ENCODE measurements at regions not wholly inside any gene's neighbourhood (a gene's known extent, or its start where the extent isn't known, plus 50 kb on each side); places are given as distances from the start of the nearest gene placed in this dataset.

DNA sequence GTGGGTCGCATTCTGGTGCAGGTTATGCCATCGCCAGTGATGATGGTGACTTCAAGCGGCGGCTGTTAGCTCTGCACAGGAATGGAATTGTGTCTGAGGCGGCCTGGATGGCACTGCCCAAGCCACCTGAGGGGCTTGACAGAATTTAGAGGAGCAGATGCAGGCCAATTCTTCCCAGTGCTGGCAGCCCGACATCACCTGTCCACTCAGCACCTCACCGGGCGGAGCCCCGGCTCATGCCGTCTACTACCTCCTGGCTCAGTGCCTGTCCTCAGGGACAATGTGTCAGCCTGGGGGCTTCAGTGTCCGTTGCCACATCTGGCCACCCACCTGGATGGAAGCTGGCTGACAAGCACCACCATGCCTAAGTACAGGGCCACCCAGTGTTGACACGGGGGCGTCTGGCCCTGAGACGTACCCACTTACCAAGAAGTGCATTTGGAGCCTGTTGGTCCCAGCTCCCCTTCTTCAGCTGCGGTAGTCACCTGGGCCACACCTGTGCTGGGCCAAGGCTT lies 420.5 kb upstream of the MKI67 start:
- TF ChIP-seq, protein P1, sequence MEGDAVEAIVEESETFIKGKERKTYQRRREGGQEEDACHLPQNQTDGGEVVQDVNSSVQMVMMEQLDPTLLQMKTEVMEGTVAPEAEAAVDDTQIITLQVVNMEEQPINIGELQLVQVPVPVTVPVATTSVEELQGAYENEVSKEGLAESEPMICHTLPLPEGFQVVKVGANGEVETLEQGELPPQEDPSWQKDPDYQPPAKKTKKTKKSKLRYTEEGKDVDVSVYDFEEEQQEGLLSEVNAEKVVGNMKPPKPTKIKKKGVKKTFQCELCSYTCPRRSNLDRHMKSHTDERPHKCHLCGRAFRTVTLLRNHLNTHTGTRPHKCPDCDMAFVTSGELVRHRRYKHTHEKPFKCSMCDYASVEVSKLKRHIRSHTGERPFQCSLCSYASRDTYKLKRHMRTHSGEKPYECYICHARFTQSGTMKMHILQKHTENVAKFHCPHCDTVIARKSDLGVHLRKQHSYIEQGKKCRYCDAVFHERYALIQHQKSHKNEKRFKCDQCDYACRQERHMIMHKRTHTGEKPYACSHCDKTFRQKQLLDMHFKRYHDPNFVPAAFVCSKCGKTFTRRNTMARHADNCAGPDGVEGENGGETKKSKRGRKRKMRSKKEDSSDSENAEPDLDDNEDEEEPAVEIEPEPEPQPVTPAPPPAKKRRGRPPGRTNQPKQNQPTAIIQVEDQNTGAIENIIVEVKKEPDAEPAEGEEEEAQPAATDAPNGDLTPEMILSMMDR (IDR thresholded peaks at IDR 0.05; ENCODE audit: partially characterized antibody, unreplicated experiment): no peak
- Mint-ChIP-seq H3K36me3 (ENCODE audit: unreplicated experiment) (no peaks in the 10 kb centered on the region), H3K4me3 (ENCODE audit: unreplicated experiment) (no peak overlapping the region), H3K27me3 (ENCODE audit: unreplicated experiment) (peaks cover 8% of the 10 kb centered on the region), H3K9me3 (ENCODE audit: unreplicated experiment) (peaks cover 4% of the 10 kb centered on the region), H3K27ac (ENCODE audit: unreplicated experiment) (no peak overlapping the region), H3K4me1 (ENCODE audit: low read depth, unreplicated experiment) (peaks cover 44% of the 10 kb centered on the region)
- DNase-seq: no peak

DNA sequence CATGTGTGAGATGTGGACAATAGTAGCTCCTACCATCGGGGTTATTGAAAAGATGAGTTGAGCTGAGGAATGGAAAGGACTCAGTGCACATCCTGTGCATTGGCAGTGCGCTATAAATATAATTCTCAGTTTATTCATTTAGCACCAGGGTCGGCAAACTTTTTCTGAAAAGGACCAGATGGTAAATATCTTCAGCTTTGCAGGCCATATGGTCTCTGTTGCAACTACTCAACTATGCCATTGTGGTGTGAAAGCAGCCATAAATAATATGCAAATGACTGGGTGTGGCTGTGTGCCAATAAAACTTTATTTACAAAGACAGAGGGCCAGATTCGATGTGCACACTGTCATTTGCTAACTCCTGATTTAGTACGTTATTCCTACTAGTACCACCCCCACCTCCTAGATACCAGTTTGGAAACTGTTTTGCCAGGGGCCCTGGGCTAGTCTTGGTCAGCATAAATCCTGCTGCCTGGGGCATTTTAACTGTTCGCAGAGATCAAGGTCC lies 422.9 kb upstream of the MKI67 start:
- no peak for DNase-seq

GRCh38 chr10:128550045-128550444 lies 423.8 kb upstream of the MKI67 start:
- H3K4me3 Mint-ChIP-seq (ENCODE audit: unreplicated experiment): no peak overlapping the region
- H3K36me3 Mint-ChIP-seq (ENCODE audit: unreplicated experiment): peaks cover 20% of the 10 kb centered on the region
- no peak for DNase-seq
- peaks cover 14% of the 10 kb centered on the region for H3K4me1 Mint-ChIP-seq (ENCODE audit: low read depth, unreplicated experiment)
- TF ChIP-seq, protein P1 (IDR thresholded peaks at IDR 0.05; ENCODE audit: partially characterized antibody, unreplicated experiment): no peak
- no peak overlapping the region for H3K27ac Mint-ChIP-seq (ENCODE audit: unreplicated experiment)
- peaks cover 6% of the 10 kb centered on the region for H3K9me3 Mint-ChIP-seq (ENCODE audit: unreplicated experiment)
- H3K27me3 Mint-ChIP-seq (ENCODE audit: unreplicated experiment): peaks cover 3% of the 10 kb centered on the region

More for the DNA sequence above, 422.9 kb upstream of the MKI67 start:
- H3K9me3 Mint-ChIP-seq (ENCODE audit: unreplicated experiment): peaks cover 6% of the 10 kb centered on the region
- peaks cover 23% of the 10 kb centered on the region for H3K4me1 Mint-ChIP-seq (ENCODE audit: low read depth, unreplicated experiment)
- H3K27me3 Mint-ChIP-seq (ENCODE audit: unreplicated experiment): peaks cover 8% of the 10 kb centered on the region
- H3K36me3 Mint-ChIP-seq (ENCODE audit: unreplicated experiment): peaks cover 13% of the 10 kb centered on the region
- no peak overlapping the region for H3K27ac Mint-ChIP-seq (ENCODE audit: unreplicated experiment)
- no peak overlapping the region for H3K4me3 Mint-ChIP-seq (ENCODE audit: unreplicated experiment)
- TF ChIP-seq, protein P1 (IDR thresholded peaks at IDR 0.05; ENCODE audit: partially characterized antibody, unreplicated experiment): no peak

GRCh38 chr10:128551475-128551874 lies 425.3 kb upstream of the MKI67 start:
- Mint-ChIP-seq H3K36me3 (ENCODE audit: unreplicated experiment) (peaks cover 20% of the 10 kb centered on the region), H3K27ac (ENCODE audit: unreplicated experiment) (no peak overlapping the region), H3K4me3 (ENCODE audit: unreplicated experiment) (no peak overlapping the region), H3K4me1 (ENCODE audit: low read depth, unreplicated experiment) (peaks cover 6% of the 10 kb centered on the region), H3K27me3 (ENCODE audit: unreplicated experiment) (peaks cover 3% of the 10 kb centered on the region), H3K9me3 (ENCODE audit: unreplicated experiment) (peaks cover 6% of the 10 kb centered on the region)
- no peak for DNase-seq
- TF ChIP-seq, protein P1 (IDR thresholded peaks at IDR 0.05; ENCODE audit: partially characterized antibody, unreplicated experiment): no peak

DNA sequence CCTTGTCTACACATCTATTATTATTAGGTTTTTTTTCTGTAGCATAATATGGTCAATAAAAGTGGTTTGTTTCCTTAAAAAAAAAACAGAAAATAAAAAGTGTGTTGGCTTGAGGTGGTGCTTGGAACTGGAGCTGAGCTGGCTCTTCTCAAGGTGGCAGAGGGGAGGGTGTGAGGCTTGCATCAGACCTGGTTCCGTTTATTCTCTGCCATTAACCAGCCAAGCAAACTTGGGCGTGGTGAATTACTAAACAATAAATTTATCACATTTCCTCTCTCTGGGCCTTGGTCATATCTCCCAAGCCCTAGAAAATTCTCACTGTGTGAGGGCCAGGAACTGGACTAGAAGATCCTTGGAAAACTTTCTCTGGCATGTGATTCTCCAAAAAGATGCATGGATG lies 427.5 kb upstream of the MKI67 start:
- no peak for DNase-seq

More for the DNA sequence above, 427.5 kb upstream of the MKI67 start:
- Mint-ChIP-seq H3K36me3 (ENCODE audit: unreplicated experiment) (peaks cover 20% of the 10 kb centered on the region), H3K27ac (ENCODE audit: unreplicated experiment) (no peak overlapping the region), H3K9me3 (ENCODE audit: unreplicated experiment) (peaks cover 3% of the 10 kb centered on the region), H3K4me1 (ENCODE audit: low read depth, unreplicated experiment) (peaks cover 9% of the 10 kb centered on the region), H3K4me3 (ENCODE audit: unreplicated experiment) (no peak overlapping the region), H3K27me3 (ENCODE audit: unreplicated experiment) (peaks cover 3% of the 10 kb centered on the region)
- TF ChIP-seq, protein P1 (IDR thresholded peaks at IDR 0.05; ENCODE audit: partially characterized antibody, unreplicated experiment): no peak
